OCI-LY7 (cell line): ENCODE measurements at regions not wholly inside any gene's neighbourhood (a gene's known extent, or its start where the extent isn't known, plus 50 kb on each side); places are given as distances from the start of the nearest gene placed in this dataset.

Experiments
- BruUV-seq: library from RNA; stranded (reverse); fragments of 400-500 nt; replicated peaks from 2 replicates; lab custom pipeline; 2021; lab: Mats Ljungman, UMichigan
- CTCF ChIA-PET: fragments of 300-600 bp; sonication (Branson Sonifier 250); formaldehyde crosslinking; loops from one replicate; lab custom pipeline; 2022; ENCODE audit warnings: antibody characterized with exemption; ENCODE audit not compliant: unreplicated experiment; lab: Charles Lee
- POLR2A ChIA-PET: fragments of 300-600 bp; sonication (Branson Sonifier 250); formaldehyde crosslinking; loops from one replicate; lab custom pipeline; 2022; ENCODE audit warnings: antibody characterized with exemption; lab: Charles Lee
- DNase-seq: peaks from one replicate; pipeline ENCODE4 v3.0.0-alpha.2; 2015; ENCODE audit warnings: low spot score
- H2AFZ ChIP-seq: fragments of 200-600 bp; sonication (generic), shearing (Covaris generic); 2 replicates; pipeline ENCODE4 v1.6.1; 2014; ENCODE audit warnings: mild to moderate bottlenecking, antibody characterized with exemption, low read length, moderate library complexity
- H3K27ac ChIP-seq: fragments of 200-600 bp; sonication (generic); 2 replicates; pipeline ENCODE4 v1.5.1; 2014; ENCODE audit warnings: mixed run types, low read depth, mild to moderate bottlenecking, moderate library complexity, low read length, inconsistent platforms; ENCODE audit not compliant: poor library complexity, severe bottlenecking
- H3K36me3 ChIP-seq: fragments of 200-600 bp; sonication (generic); 2 replicates; pipeline ENCODE4 v1.6.1; 2014; ENCODE audit warnings: mild to moderate bottlenecking, antibody characterized with exemption, low read length, moderate library complexity, mixed read lengths; ENCODE audit not compliant: insufficient read depth
- H3K4me1 ChIP-seq: fragments of 200-600 bp; sonication (generic); 2 replicates; pipeline ENCODE4 v1.5.1; 2014; ENCODE audit warnings: mild to moderate bottlenecking, low read length; ENCODE audit not compliant: insufficient read depth, poor library complexity, severe bottlenecking
- H3K4me2 ChIP-seq: fragments of 200-600 bp; sonication (generic); 2 replicates; pipeline ENCODE4 v1.6.1; 2014; ENCODE audit warnings: mild to moderate bottlenecking, low read length
- H3K4me3 ChIP-seq: fragments of 200-600 bp; sonication (generic); 2 replicates; pipeline ENCODE4 v1.5.1; 2014; ENCODE audit warnings: mild to moderate bottlenecking, low read depth, low read length; ENCODE audit not compliant: poor library complexity, severe bottlenecking
- H3K79me2 ChIP-seq: fragments of 200-600 bp; sonication (generic); 2 replicates; pipeline ENCODE4 v1.6.1; 2016; ENCODE audit warnings: low read depth, mild to moderate bottlenecking, low read length, moderate library complexity, mixed read lengths; ENCODE audit not compliant: insufficient read depth
- H3K9me2 ChIP-seq: fragments of 200-600 bp; sonication (generic); 2 replicates; pipeline ENCODE4 v1.6.1; 2016; ENCODE audit warnings: mild to moderate bottlenecking, low read length, mixed read lengths; ENCODE audit not compliant: insufficient read depth
- H3K9me3 ChIP-seq: fragments of 200-600 bp; sonication (generic); 2 replicates; pipeline ENCODE4 v1.6.1; 2014; ENCODE audit warnings: mild to moderate bottlenecking, mixed run types, low read length, mixed read lengths
- H4K20me1 ChIP-seq: fragments of 200-600 bp; sonication (generic); 2 replicates; pipeline ENCODE4 v1.6.1; 2014; ENCODE audit warnings: mild to moderate bottlenecking, antibody characterized with exemption, low read length, moderate library complexity, mixed read lengths; ENCODE audit not compliant: insufficient read depth
- EZH2phosphoT487 ChIP-seq: fragments of 200-600 bp; sonication (generic); IDR thresholded peaks from 2 replicates; pipeline ENCODE4 v1.6.1; 2018; ENCODE audit warnings: low read depth, borderline replicate concordance, mild to moderate bottlenecking, mixed run types, antibody characterized with exemption, low read length, moderate library complexity, mixed read lengths
- intact Hi-C: fragments of 100-400 bp; cut with micrococcal nuclease; formaldehyde crosslinking; loops from one replicate; pipeline ENCODE4 v1.10.0; 2022; ENCODE audit not compliant: unreplicated experiment
- TF ChIP-seq, protein P1 (sequence below): fragments of 200-600 bp; sonication (generic); conservative IDR thresholded peaks from 2 replicates; pipeline ENCODE4 v1.5.1; 2014; ENCODE audit warnings: mild to moderate bottlenecking, antibody characterized with exemption, low read length, moderate library complexity, mixed read lengths

DNA sequence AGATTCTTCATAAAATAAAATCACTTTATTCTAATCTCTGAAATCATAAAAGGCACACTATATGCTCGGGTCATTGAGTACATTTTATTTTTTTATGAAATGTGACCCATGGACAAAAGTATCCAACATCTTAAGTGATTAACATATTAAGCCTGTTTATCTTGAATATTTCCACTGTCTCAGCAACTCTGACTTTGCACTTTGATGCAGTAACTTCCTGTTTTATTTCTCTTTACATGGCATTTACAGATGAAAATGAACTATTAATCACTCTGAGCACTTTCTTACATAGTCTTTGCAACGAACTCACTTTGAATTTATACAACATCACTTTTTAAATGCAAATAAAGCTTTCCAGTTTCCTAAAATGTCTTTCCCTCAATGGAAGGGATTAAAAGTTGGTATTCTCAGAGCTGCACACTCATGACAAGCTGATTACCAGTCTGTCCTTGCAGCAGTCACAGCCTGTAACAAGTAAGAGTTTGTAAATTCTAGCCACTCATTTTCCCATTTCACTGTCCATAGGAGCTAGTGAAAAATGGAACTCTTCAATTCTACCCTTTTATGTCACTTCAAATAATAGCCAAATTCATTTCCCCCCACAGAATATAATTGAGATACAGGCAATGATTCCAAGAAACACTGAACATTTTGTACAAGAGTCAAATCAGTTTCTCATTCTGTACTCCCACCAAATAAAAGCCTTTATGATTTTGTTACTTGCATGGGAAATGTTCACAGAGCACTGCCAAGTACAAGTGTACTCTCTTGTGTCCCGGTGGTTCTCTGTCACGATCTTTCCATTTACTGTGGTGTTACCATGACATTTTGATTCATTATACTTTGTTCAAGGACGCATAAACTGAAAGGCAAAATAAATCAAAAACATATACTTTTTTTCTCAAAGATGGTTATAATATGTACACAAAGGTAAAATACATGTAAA is 1968.9 kb downstream of the PCDH9 start:
- H3K4me1 ChIP-seq, result no peaks in the 10 kb centered on the region
- no peak for TF ChIP-seq EZH2phosphoT487
- TF ChIP-seq, protein P1, sequence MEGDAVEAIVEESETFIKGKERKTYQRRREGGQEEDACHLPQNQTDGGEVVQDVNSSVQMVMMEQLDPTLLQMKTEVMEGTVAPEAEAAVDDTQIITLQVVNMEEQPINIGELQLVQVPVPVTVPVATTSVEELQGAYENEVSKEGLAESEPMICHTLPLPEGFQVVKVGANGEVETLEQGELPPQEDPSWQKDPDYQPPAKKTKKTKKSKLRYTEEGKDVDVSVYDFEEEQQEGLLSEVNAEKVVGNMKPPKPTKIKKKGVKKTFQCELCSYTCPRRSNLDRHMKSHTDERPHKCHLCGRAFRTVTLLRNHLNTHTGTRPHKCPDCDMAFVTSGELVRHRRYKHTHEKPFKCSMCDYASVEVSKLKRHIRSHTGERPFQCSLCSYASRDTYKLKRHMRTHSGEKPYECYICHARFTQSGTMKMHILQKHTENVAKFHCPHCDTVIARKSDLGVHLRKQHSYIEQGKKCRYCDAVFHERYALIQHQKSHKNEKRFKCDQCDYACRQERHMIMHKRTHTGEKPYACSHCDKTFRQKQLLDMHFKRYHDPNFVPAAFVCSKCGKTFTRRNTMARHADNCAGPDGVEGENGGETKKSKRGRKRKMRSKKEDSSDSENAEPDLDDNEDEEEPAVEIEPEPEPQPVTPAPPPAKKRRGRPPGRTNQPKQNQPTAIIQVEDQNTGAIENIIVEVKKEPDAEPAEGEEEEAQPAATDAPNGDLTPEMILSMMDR, result no peak
- peak overlapping the region; percentile 36; the same call in 1 of the 2 replicates for H3K4me2 ChIP-seq
- no peaks in the 10 kb centered on the region for H4K20me1 ChIP-seq
- H3K4me3 ChIP-seq, result no peak overlapping the region
- no peak overlapping the region for H2AFZ ChIP-seq
- H3K9me3 ChIP-seq, result no peaks in the 10 kb centered on the region
- no peak overlapping the region for H3K27ac ChIP-seq
- CTCF ChIA-PET, result no interaction called here
- intact Hi-C loops, result no loop called here
- DNase-seq, result no peak
- POLR2A ChIA-PET, result no interaction called here
- no TSS peak for BruUV-seq
- H3K9me2 ChIP-seq, result no peaks in the 10 kb centered on the region
- H3K79me2 ChIP-seq, result no peaks in the 10 kb centered on the region
- no peaks in the 10 kb centered on the region for H3K36me3 ChIP-seq

DNA sequence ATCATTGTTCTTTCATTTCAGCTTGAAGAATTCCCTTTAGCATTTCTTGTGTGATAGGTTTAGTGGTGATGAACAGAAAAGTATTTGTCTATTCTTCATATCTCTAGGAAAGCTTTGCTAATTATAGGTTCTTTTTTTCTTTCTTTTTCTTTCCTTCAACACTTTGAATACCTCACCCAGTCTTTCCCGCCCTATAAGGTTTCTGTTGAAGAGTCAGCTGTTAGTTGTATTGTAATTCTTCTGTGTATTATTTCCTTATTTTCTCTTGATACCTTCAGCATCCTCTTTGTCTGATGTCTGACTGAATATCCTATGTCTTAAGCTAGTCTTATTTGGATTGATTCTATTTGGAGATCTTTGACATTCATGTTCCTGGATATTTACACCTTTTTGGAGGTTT is 1989.4 kb downstream of the PCDH9 start:
- H3K9me2 ChIP-seq, result no peaks in the 10 kb centered on the region
- no peaks in the 10 kb centered on the region for H3K9me3 ChIP-seq
- ChIA-PET POLR2A (interaction anchor here (0.6 to 1.1 kb wide), 2 partner anchors 9 to 19 kb away, joined by 3 read pairs; no protein-coding TSS in a partner anchor), CTCF (no interaction called here)
- no peak overlapping the region for H3K4me2 ChIP-seq
- no TSS peak for BruUV-seq
- no peak overlapping the region for H3K27ac ChIP-seq
- no peak for DNase-seq
- intact Hi-C loops, result no loop called here
- H4K20me1 ChIP-seq, result no peaks in the 10 kb centered on the region
- H2AFZ ChIP-seq, result no peak overlapping the region
- no peaks in the 10 kb centered on the region for H3K36me3 ChIP-seq
- no peaks in the 10 kb centered on the region for H3K79me2 ChIP-seq
- no peaks in the 10 kb centered on the region for H3K4me1 ChIP-seq
- no peak overlapping the region for H3K4me3 ChIP-seq
- no peak for TF ChIP-seq EZH2phosphoT487
- TF ChIP-seq, protein P1, result no peak
